Osteocyte (in vitro differentiated cells): ENCODE measurements at regions not wholly inside any gene's neighbourhood (a gene's known extent, or its start where the extent isn't known, plus 50 kb on each side); places are given as distances from the start of the nearest gene placed in this dataset.
A peak's percentile ranks its signal among the peaks of the same experiment; 100 is the strongest.

Experiments used
- DNase-seq: peaks from one replicate; pipeline ENCODE4 v3.0.0; 2021; ENCODE audit warnings: mixed read lengths; ENCODE audit not compliant: unreplicated experiment; ENCODE audit errors: extremely low spot score
- H3K27ac Mint-ChIP-seq: one replicate; pipeline ENCODE4 v1.8.0; 2021; ENCODE audit warnings: mild to moderate bottlenecking, mixed read lengths; ENCODE audit not compliant: unreplicated experiment
- H3K27me3 Mint-ChIP-seq: one replicate; pipeline ENCODE4 v1.8.0; 2021; ENCODE audit warnings: mixed read lengths; ENCODE audit not compliant: unreplicated experiment
- H3K36me3 Mint-ChIP-seq: one replicate; pipeline ENCODE4 v1.8.0; 2021; ENCODE audit warnings: mixed read lengths; ENCODE audit not compliant: unreplicated experiment
- H3K4me1 Mint-ChIP-seq: one replicate; pipeline ENCODE4 v1.8.0; 2021; ENCODE audit warnings: mixed read lengths; ENCODE audit not compliant: unreplicated experiment
- H3K4me3 Mint-ChIP-seq: one replicate; pipeline ENCODE4 v1.8.0; 2021; ENCODE audit warnings: mild to moderate bottlenecking, moderate library complexity, mixed read lengths; ENCODE audit not compliant: unreplicated experiment
- H3K9me3 Mint-ChIP-seq: one replicate; pipeline ENCODE4 v1.8.0; 2021; ENCODE audit warnings: mixed read lengths; ENCODE audit not compliant: unreplicated experiment
- TF ChIP-seq, protein P1 (sequence below): fragments of 200-600 bp; sonication (generic); IDR thresholded peaks from 2 replicates; pipeline ENCODE4 v1.5.0; 2021; ENCODE audit warnings: antibody characterized with exemption, mild to moderate bottlenecking, moderate library complexity

GRCh38 chr2:129462349-129462748 is 517.1 kb upstream of the RAB6C start:
- peak; percentile 63 for DNase-seq
- Mint-ChIP-seq H3K27me3 (no peaks in the 10 kb centered on the region), H3K4me3 (no peak overlapping the region), H3K9me3 (peaks cover 38% of the 10 kb centered on the region), H3K27ac (no peak overlapping the region), H3K4me1 (no peaks in the 10 kb centered on the region), H3K36me3 (no peaks in the 10 kb centered on the region)
- TF ChIP-seq, protein P1, sequence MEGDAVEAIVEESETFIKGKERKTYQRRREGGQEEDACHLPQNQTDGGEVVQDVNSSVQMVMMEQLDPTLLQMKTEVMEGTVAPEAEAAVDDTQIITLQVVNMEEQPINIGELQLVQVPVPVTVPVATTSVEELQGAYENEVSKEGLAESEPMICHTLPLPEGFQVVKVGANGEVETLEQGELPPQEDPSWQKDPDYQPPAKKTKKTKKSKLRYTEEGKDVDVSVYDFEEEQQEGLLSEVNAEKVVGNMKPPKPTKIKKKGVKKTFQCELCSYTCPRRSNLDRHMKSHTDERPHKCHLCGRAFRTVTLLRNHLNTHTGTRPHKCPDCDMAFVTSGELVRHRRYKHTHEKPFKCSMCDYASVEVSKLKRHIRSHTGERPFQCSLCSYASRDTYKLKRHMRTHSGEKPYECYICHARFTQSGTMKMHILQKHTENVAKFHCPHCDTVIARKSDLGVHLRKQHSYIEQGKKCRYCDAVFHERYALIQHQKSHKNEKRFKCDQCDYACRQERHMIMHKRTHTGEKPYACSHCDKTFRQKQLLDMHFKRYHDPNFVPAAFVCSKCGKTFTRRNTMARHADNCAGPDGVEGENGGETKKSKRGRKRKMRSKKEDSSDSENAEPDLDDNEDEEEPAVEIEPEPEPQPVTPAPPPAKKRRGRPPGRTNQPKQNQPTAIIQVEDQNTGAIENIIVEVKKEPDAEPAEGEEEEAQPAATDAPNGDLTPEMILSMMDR: no peak

DNA sequence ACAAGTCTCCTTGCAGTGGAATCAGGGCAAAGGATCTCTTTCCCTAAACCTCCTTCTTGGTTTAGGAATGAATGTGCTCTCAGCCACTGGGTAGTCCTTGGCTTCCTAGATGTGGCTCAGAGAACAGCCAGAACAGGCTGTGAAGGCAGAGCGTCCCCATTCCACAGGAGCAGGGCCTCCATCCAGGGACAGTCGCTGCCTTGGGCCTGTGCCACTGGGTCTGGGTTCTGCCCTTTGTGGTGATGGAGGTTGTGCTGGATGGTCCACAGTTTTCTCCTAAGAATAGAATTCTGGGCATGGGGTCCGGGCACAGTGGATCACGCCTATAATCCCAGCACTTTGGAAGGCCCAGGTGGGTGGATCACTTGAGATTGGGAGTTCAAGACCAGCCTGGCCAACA is 516.5 kb upstream of the RAB6C start:
- Mint-ChIP-seq H3K9me3 (peaks cover 38% of the 10 kb centered on the region), H3K4me1 (no peaks in the 10 kb centered on the region), H3K36me3 (no peaks in the 10 kb centered on the region), H3K27ac (no peak overlapping the region), H3K4me3 (no peak overlapping the region), H3K27me3 (no peaks in the 10 kb centered on the region)
- DNase-seq: peak; percentile 78
- TF ChIP-seq, protein P1: no peak

- H3K9me3 Mint-ChIP-seq: peaks cover 40% of the 10 kb centered on the region
- H3K4me3 Mint-ChIP-seq: no peak overlapping the region
- H3K4me1 Mint-ChIP-seq: no peaks in the 10 kb centered on the region
- no peaks in the 10 kb centered on the region for H3K27me3 Mint-ChIP-seq
- DNase-seq: peak; percentile 71
- H3K36me3 Mint-ChIP-seq: no peaks in the 10 kb centered on the region
- no peak overlapping the region for H3K27ac Mint-ChIP-seq
- TF ChIP-seq, protein P1: no peak
Measured at GRCh38 chr2:129464036-129464435, 515.4 kb upstream of the RAB6C start.

GRCh38 chr2:129464631-129465030 is 514.8 kb upstream of the RAB6C start:
- H3K4me1 Mint-ChIP-seq: no peaks in the 10 kb centered on the region
- DNase-seq: peak; percentile 80
- TF ChIP-seq, protein P1: no peak
- H3K9me3 Mint-ChIP-seq: peaks cover 42% of the 10 kb centered on the region
- H3K27ac Mint-ChIP-seq: no peak overlapping the region
- H3K36me3 Mint-ChIP-seq: no peaks in the 10 kb centered on the region
- H3K27me3 Mint-ChIP-seq: no peaks in the 10 kb centered on the region
- no peak overlapping the region for H3K4me3 Mint-ChIP-seq

GRCh38 chr2:129465045-129465444 is 514.4 kb upstream of the RAB6C start:
- H3K36me3 Mint-ChIP-seq: no peaks in the 10 kb centered on the region
- H3K27me3 Mint-ChIP-seq: no peaks in the 10 kb centered on the region
- DNase-seq: peak; percentile 74
- no peaks in the 10 kb centered on the region for H3K4me1 Mint-ChIP-seq
- H3K27ac Mint-ChIP-seq: no peak overlapping the region
- H3K9me3 Mint-ChIP-seq: peaks cover 42% of the 10 kb centered on the region
- no peak overlapping the region for H3K4me3 Mint-ChIP-seq
- TF ChIP-seq, protein P1: no peak
